ENCODE measurements at regions not wholly inside any gene's neighbourhood (a gene's known extent, or its start where the extent isn't known, plus 50 kb on each side); places are given as distances from the start of the nearest gene placed in this dataset.

- no peak overlapping the region for H3K4me3 ChIP-seq (ENCODE audit: low read depth, low read length, poor library complexity, severe bottlenecking)
- H3K4me1 ChIP-seq (ENCODE audit: insufficient read depth, low read length, poor library complexity, severe bottlenecking) = no peaks in the 10 kb centered on the region
- no peak for DNase-seq (ENCODE audit: low spot score)
- H3K27ac ChIP-seq (ENCODE audit: low read depth, low read length, poor library complexity, severe bottlenecking) = no peak overlapping the region
- H3K36me3 ChIP-seq (ENCODE audit: insufficient read depth, low read length, poor library complexity, severe bottlenecking) = no peaks in the 10 kb centered on the region
- TF ChIP-seq CTCF (conservative IDR thresholded peaks at IDR 0.05; ENCODE audit: low read depth, low read length) = no peak
- no peak for TF ChIP-seq EZH2 (IDR thresholded peaks at IDR 0.05; ENCODE audit: borderline replicate concordance, low read depth, low read length, poor library complexity, severe bottlenecking)
- ChIA-PET POLR2A (ENCODE audit: low non-redundant PET) (no interaction called here), CTCF (no interaction called here)
- H3K27me3 ChIP-seq (replicated peaks; ENCODE audit: insufficient read depth, low read depth, low read length, poor library complexity) = no peaks in the 10 kb centered on the region
- intact Hi-C loops (cut with micrococcal nuclease; ENCODE audit: unreplicated experiment) = no loop called here
- H3K9me3 ChIP-seq (ENCODE audit: low read depth, low read length, poor library complexity, severe bottlenecking) = no peaks in the 10 kb centered on the region
- BruUV-seq (replicated peaks) = no TSS peak
Measured at GRCh38 chr2:128577141-128577930, 258.7 kb upstream of the HS6ST1 start.

DNA sequence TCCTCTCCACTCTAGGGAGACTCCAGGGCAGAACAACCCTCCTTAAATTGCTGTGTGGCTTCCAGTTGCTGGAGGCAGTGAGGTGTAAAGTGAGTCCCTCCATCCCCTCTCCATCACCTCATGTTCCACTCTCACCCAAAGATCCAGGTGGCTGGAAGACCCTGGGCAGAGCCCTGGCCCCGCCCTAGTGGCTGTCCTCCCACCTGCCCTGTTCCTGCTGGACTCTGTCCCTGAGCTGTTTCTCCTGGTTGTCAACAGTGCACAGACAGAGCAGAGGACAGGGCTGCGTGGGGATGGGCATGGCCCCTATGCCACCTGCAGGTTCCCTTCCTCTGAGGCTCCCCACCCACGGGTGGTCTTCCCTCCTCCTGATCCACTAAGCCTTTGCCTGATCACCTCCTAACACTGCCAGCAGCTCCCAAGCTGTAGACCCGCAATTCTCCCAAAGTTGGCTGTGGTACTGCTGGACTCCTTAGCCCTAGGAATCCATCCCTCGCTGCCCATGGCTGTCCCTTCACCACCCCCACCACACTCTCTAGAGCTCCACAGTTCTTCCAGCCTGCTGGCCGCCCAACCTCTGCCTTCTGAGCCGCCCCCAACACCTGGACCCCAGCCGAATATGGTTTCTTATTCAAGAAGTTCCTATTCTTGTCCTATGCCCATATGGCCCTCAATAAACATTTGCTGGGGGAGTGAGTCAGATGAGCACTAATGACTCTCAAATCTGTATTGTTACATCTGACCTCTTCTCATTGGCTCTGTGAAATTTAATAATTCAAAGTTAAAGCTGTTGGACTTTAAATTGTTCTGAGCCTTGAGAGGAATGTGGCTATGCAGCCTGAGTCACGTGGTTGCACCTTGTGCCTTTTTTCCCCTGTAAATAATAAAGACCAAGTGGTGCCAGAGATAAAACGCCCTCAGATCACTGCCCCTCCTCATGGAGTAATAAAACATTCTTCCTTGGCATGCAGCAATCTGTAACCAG is 260.0 kb upstream of the HS6ST1 start:
- Histone ChIP-seq H3K36me3 (ENCODE audit: insufficient read depth, low read length, poor library complexity, severe bottlenecking) (no peaks in the 10 kb centered on the region), H3K27me3 (replicated peaks; ENCODE audit: insufficient read depth, low read depth, low read length, poor library complexity) (no peaks in the 10 kb centered on the region), H3K27ac (ENCODE audit: low read depth, low read length, poor library complexity, severe bottlenecking) (no peak overlapping the region), H3K9me3 (ENCODE audit: low read depth, low read length, poor library complexity, severe bottlenecking) (no peaks in the 10 kb centered on the region), H3K4me3 (ENCODE audit: low read depth, low read length, poor library complexity, severe bottlenecking) (no peak overlapping the region), H3K4me1 (ENCODE audit: insufficient read depth, low read length, poor library complexity, severe bottlenecking) (no peaks in the 10 kb centered on the region)
- no TSS peak for BruUV-seq (replicated peaks)
- ChIA-PET CTCF (no interaction called here), POLR2A (ENCODE audit: low non-redundant PET) (no interaction called here)
- intact Hi-C loops (cut with micrococcal nuclease; ENCODE audit: unreplicated experiment) = no loop called here
- no peak for TF ChIP-seq CTCF (conservative IDR thresholded peaks at IDR 0.05; ENCODE audit: low read depth, low read length)
- no peak for TF ChIP-seq EZH2 (IDR thresholded peaks at IDR 0.05; ENCODE audit: borderline replicate concordance, low read depth, low read length, poor library complexity, severe bottlenecking)
- no peak for DNase-seq (ENCODE audit: low spot score)

- DNase-seq (ENCODE audit: low spot score) = no peak
- BruUV-seq (replicated peaks) = no TSS peak
- no peak overlapping the region for H3K4me3 ChIP-seq (ENCODE audit: low read depth, low read length, poor library complexity, severe bottlenecking)
- H3K36me3 ChIP-seq (ENCODE audit: insufficient read depth, low read length, poor library complexity, severe bottlenecking) = no peaks in the 10 kb centered on the region
- no peaks in the 10 kb centered on the region for H3K4me1 ChIP-seq (ENCODE audit: insufficient read depth, low read length, poor library complexity, severe bottlenecking)
- no peak for TF ChIP-seq CTCF (conservative IDR thresholded peaks at IDR 0.05; ENCODE audit: low read depth, low read length)
- TF ChIP-seq EZH2 (IDR thresholded peaks at IDR 0.05; ENCODE audit: borderline replicate concordance, low read depth, low read length, poor library complexity, severe bottlenecking) = no peak
- ChIA-PET POLR2A (ENCODE audit: low non-redundant PET) (no interaction called here), CTCF (no interaction called here)
- H3K27ac ChIP-seq (ENCODE audit: low read depth, low read length, poor library complexity, severe bottlenecking) = no peak overlapping the region
- H3K9me3 ChIP-seq (ENCODE audit: low read depth, low read length, poor library complexity, severe bottlenecking) = no peaks in the 10 kb centered on the region
- intact Hi-C loops (cut with micrococcal nuclease; ENCODE audit: unreplicated experiment) = no loop called here
- no peaks in the 10 kb centered on the region for H3K27me3 ChIP-seq (replicated peaks; ENCODE audit: insufficient read depth, low read depth, low read length, poor library complexity)
Measured at GRCh38 chr2:128579825-128580224, 261.2 kb upstream of the HS6ST1 start.

Measured in A673 (cell line).